SIG-M5 (cell line): ENCODE measurements at regions not wholly inside any gene's neighbourhood (a gene's known extent, or its start where the extent isn't known, plus 50 kb on each side); places are given as distances from the start of the nearest gene placed in this dataset.
"Not testable (repeated sequence)": the region's sequence is repeated elsewhere in the genome, so short reads cannot be mapped to it uniquely, and the experiment has no call there.

ENCODE experiments used
- DNase-seq: peaks from one replicate; lab custom pipeline; 2025; lab: John Stamatoyannopoulos, UW

DNA sequence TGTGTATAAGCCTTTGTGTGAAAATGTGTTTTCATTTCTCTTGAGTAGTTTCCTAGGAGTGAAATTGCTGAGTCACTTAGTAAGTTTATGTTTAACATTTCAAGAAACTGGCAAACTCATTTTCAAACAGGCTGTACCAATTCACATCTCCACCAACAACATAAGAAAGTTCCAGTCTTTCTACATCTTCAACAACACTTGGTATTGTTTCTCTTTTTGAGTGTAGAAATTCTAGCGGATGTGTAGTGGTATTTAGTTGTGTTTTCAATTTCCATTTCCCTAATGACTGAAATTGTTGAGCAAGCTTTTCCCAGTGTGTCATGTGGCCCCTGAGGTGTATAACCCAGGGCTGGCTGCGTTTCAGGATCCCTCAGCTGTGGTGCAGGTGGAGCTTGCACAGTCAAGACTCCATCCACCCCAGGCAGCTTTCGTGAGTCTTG is 258.5 kb downstream of the PDCD6IP start:
- no peak for DNase-seq

DNA sequence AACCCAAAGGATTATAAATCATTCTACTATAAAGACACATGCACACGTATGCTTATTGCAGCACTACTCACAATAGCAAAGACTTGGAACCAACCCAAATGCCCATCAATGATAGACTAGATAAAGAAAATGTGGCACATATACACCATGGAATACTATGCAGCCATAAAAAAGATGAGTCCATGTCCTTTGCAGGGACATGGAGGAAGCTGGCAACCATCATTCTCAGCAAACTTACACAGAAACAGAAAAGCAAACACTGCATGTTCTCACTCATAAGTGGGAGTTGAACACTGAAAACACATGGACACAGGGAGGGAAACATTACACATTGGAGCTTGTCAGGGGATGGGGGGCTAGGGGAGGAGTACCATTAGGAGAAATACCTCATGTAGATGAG is 262.6 kb downstream of the PDCD6IP start:
- not testable (repeated sequence) for DNase-seq

DNA sequence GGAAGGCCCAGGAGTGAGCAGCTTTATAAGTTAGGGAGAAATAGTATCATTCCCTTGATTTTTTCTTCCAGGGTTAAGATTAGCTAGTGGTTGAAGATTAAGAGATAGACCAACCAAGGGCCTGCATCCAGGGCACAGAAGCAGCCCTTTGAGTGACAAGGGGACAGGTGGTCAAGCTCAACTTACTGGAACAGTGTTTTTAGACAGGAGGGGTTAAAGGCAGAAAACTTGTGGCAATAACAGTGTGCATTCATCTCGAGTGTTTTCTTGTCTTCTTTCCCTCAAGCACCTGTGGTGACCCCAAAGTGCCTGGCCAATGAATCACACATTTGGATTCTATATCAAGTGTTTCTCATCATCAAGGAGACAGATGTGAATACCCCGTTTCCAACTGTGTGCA is 267.5 kb downstream of the PDCD6IP start:
- no peak for DNase-seq

DNA sequence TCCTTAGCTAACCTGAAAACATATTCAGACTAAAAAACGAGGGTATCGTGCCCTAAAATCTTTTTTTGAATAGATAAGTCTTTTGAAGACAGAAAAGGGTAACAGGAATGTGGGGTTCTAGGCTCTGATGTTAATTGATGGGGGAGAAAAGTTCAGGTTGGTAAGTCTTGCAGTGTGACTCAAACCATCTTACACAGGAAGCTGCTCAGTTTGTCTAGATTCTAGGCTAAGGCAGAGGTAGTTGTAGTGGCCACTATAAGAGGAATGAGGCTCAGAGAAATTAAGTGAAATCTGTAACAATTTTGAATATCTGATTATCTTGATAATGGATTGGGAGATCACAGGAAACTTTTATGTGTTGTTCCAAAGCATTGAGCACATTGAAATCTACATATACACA is 267.9 kb downstream of the PDCD6IP start:
- DNase-seq: no peak

DNA sequence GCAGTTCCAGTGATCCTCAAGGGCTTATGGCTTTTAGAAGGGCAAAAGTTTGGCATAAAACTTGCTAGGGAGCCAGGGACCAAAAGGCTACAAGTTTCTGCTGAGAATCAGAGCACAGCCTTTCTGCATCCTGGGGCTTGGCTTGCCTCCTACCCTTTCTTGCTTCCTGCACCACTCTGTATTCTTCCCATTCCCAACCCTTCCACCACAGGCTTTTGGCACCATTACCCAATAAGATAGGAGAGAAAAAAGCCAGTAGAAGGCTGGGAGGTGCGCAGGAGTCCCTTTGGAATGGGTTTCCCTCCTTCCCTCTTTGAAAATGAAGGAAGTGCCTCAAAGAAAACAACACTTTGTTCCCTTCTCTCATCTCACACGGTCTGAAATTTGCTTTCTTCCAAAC is 268.6 kb downstream of the PDCD6IP start:
- no peak for DNase-seq

DNA sequence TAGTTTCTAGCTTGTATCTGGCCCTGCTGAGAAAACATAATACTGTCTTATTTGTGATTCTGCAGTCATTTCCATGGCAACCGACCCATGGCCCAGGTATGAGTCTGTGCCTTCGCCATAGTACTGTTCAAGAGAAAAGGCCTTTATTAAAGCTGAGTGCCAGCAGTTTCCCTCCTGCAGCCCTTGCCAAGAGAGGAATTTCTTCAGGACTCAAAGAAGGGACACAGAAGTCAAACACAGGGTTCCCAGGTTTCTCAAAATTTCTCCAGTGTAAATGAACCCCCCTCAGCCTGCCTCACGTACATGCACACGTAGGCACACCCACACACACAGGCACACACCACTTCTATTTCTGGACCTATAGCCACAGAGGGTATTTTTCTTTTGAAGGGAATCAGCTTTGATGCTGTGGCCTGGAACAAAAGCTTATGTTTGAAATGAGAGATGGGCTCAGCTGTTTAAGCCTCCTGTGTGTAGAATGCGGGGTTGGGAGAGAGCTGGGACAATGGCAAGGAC is 269.2 kb downstream of the PDCD6IP start:
- no peak for DNase-seq

DNA sequence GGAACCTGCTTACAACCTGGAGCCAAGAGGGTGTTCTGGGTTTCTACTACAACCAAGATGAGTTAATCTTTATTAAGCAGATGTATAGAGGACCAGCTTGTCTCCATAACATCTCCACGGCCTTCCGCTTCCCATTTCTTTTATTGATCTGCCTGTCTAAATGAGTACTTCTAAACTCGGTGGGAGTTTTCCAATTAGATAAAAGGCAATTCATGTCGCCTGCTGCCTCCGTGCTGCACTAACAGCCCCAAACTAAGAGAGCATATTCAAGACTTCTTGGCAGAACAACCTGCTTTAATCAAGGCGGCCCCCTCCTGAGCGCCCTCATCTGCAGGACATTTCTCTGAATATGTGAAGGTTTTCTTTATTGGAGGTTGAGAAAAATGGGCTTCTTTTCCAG is 270.1 kb downstream of the PDCD6IP start:
- no peak for DNase-seq

DNA sequence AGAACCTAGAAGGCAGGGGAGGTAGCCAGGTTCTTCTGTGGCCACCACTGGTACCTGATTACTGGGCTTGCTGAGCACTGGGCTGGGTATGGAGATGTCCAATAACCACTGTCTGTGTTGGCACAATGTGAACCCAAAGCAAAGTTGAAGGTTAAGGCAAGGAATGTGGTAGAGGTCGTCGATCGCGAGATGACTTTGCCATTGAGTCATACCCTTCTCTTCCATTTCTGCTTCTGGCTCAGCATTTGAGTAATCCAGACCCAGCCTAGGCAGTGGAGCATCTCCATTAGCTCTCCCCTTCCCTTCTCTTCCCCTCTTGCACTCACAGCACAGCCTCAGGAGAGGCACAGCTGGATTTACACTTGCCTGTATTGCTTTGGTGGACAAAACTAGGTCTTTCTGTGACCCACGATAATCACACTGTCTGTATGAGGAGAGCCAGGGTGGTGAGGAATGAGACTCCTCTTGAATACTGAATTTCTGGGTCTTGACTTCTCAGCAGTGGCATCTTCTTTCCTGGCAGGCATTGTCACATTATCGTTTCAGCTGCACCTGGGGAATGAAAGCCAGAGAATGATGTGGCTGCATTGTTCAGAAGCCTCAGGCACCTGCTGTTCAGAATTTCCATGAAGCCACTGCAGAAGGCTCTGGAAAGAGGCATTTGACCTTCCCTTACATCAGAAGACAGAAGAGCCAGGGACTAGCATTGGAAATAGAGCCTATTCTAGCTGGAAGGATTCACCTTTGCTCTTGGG is 272.6 kb downstream of the PDCD6IP start:
- DNase-seq: no peak

DNA sequence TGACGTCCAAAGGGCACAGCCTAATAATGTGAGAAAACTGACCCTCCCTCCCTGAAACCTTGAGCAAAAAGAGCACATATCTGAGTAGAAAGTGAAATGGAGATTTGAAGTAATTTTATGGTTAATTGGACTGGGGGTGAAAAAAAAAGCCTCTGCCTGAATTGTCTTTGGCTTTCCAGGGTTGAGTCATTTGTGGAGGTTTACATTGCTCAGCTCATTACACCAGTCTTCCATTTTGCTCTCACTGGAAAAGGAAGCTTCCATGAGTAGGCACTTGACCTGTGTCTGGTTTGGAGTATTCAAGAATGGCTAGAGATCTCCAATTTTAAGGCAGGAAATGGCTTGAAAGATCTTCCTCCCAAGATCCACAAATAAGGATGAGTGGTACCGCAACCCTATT is 273.9 kb downstream of the PDCD6IP start:
- no peak for DNase-seq

DNA sequence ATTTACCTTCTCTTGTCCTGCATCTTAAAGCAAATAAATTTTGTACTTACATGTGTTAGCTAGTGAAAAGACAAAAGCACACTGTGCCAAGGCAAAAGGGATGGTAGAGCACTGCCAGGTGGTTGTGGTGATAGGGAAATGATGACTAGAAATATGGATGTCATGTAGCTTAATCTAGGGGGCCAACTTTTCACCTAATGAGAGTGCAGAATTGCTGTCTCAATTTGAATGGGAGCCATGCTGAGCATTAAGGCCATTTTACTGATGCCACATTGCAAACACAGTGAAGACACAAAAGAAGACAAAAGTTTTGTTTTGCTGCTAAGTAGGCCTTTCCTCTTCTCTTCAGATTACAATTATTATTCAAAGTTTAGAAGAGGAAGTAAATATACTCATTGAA is 274.7 kb downstream of the PDCD6IP start:
- DNase-seq: no peak

DNA sequence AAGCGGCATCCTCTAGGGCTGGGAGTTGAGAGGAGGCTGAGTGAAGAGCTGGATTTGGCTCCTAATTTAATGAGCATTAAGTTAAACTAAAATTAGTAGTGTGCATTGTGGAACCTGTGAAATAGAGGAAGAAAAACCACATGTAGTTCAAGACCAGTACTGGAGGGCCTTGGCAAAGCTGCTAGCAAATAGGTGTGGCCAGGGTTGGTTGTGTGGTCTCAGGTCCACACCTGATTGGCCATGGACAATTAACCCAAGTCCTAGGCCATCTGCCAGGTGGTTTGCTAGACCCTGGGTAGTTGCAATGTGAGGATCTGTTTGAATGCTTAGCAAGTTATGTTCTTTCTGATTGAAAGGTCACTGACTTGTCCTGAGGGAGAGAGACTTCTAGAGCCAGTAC is 275.5 kb downstream of the PDCD6IP start:
- no peak for DNase-seq

DNA sequence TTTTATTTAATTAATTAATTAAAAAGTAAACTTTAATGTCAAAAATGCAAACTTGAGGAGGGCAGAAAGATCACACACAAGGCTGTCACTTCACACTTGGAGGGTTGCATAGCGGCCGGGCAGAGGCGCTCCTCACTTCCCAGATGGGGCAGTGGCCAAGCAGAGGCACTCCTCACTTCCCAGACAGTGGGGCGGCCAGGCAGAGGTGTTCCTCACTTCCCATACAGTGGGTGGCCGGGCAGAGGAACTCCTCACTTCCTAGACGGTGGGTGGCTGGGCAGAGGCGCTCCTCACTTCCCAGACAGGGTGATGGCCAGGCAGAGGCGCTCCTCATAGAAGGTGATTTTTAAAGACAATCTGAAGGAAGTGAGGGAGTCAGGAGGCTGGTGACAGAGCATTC is 277.5 kb downstream of the PDCD6IP start:
- DNase-seq: no peak

DNA sequence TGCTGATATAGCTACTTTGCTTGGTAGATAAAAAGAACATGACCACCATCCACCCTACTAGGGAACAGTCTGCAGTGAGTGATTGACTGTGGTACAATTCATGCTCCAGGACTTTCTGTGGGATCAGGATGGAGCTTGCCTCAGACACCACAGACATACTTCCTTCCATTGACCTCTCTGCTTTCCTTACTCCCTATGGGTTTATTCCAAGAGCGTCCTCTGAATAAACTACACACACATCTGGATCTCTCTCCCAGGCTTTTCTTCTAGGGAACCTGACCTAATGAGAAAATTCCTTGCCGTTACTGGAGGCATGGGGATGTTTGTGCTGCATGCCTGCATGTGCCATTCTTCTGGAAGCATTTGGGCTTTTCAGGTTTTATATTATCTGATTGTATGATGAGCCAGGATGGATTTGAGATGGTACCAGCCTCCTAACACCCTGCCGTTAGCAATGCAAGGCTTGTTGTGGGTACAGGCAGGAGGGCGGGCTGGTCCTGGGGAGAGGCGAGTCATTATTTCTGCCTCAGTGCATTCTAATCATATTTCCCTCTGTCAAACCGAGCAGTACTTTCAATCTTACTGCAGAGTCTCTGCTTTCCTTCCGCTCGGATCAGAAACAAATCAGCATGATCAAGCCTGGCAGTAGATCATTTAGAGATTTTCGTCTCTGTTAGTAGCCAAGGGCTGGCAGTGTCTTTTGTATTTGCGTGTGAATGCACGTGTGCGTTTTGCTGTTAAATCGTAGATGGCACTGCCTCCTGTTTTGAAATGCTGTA is 279.2 kb downstream of the PDCD6IP start:
- DNase-seq: no peak

DNA sequence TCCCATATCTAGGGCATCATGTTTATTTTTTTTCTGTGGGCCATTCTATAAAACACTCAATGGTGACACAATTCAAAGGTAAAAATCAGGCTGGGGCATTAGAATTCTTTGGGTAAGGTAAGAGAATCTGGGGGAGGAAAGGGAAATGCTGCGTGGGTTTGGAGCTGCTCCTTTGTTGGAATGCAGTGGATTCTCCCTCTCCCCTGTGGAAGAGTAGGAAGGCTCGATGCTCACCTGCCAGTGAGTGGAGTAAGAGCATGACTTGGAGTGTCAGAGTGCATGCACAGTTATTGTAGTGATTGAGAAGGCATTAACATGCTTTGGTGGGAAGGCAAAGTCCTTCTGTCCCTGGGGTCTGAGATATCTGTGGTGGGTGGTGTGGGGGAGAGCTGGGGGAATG is 280.0 kb downstream of the PDCD6IP start:
- no peak for DNase-seq

DNA sequence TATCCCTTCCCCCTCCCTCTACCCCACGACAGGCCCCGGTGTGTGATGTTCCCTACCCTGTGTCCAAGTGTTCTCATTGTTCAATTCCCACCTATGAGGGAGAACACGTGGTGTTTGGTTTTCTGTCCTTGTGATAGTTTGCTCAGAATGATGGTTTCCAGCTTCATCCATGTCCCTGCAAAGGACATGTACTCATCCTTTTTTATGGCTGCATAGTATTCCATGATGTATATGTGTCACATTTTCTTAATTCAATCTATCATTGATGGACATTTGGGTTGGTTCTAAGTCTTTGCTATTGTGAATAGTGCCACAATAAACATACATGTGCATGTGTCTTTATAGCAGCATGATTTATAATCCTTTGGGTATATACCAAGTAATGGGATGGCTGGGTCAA is 281.4 kb downstream of the PDCD6IP start:
- DNase-seq: not testable (repeated sequence)

DNA sequence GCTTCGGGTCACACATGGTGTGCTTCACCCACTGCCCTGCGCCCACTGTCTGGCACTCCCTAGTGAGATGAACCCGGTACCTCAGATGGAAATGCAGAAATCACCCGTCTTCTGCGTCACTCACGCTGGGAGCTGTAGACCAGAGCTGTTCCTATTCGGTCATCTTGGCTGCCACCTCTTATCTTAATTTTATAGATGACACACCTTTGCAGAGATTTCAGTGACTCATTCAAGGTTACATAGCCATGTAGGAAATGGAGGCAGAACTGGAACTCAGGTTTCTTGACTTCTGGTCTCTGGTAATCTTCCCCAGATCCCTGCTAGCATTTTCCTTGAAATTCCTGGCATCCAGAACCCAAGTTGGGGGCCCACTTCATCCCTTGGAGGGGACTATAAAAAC is 291.9 kb downstream of the PDCD6IP start:
- DNase-seq: not testable (repeated sequence)

DNA sequence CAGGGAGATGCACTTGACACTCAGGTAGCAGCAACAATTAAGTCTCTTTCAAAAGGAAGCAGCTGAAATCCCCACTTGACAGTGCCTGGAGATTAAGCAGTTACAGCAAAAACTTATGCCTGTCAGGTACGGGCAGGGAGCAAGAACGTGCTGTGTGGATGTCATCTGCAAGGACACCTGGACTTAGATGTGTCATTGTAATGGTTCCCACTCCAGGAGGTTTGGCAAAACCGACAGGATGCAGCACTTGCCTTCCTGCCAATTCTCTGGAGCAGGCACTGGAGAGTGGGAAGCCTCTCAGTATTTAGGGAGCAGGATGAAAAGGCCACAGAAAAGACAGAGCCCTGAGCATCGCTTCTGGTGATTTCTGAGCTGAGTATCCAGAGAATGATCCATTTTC is 292.4 kb downstream of the PDCD6IP start:
- no peak for DNase-seq

DNA sequence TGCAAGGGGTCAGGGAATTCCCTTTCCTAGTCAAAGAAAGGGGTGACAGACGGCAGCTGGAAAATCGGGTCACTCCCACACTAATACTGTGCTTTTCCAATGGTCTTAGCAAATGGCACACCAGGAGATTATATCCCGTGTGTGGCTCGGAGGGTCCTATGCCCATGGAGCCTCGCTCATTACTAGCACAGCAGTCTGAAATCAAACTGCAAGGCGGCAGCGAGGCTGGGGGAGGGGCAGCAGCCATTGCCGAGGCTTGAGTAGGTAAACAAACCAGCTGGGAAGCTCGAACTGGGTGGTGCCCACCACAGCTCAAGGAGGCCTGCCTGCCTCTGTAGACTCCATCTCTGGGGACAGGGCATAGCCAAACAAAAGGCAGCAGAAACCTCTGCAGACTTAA is 295.9 kb downstream of the PDCD6IP start:
- not testable (repeated sequence) for DNase-seq

DNA sequence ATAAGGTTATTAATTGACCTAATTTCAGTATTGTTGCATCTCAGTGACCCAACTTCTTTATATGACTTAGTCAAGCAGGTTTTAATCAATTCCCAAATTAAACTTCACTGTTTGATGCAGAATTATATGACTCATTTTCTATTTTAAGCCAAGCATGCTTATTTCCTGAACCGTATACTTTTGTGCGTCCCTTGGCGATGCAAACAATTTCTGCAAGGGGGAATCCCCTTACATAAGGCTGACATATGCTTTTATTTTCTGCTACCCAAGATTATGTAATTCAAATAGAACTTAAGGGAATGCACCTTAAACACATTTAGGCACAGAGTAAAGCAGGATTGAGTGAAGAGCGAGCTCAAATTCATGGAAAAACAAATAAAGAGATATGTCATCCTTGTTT is 303.9 kb downstream of the PDCD6IP start:
- no peak for DNase-seq

DNA sequence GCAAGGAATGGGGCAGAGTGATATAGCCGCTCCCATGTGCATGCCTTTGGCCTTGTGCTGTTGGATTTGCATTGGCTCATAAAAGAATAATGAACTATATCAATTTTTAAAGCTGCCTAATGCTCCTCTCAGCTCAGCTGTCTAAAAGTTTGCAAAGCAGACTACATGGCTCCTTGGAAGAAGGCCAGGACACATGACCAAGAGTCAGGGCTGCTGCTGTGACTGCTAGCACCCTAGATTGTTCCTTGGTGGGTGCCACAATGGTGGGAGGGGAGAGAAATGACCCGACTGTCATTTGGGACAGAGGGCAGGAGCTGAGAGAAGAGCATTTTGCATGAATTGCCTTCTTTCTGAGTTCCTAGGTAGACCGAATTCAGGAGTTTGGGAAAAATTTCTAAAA is 307.9 kb downstream of the PDCD6IP start:
- no peak for DNase-seq

DNA sequence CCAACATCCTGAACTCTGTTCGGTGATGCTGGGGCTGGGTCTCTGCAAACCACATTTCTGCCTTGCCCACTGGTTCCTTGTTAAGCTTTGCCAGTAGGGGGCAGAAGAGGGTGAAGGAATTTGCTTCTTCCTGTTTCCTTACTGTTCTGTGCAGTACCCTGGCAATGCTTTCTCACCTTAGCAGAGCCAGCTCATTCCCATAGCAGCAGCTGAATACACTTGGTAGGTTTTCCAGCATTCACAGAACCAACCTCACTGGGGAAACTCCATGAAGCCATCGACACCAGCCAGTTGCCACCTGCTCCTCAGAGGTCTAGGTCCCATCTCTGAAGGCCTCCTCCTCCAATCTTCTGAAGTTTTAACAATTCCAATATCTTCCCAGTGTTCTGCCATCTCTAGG is 308.4 kb downstream of the PDCD6IP start:
- no peak for DNase-seq

DNA sequence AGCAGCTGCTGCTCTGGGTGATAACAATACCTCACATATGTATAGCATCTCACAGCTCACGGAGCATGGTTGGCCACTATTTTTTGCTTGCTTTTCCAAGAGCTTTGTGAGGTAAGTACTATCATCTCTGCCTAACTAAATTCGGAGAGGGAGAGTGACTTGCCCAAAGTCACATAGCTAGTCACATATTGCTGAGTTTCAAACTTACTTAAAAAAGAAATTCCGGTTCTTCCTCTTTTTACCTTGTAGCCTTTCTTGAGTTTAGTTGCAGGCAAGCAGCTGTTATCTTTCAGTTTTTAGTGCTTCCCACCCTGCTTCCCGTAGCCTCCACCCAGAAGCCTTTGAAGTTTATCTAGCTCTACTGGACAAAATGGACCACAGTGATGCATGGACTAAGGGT is 309.2 kb downstream of the PDCD6IP start:
- DNase-seq: no peak

DNA sequence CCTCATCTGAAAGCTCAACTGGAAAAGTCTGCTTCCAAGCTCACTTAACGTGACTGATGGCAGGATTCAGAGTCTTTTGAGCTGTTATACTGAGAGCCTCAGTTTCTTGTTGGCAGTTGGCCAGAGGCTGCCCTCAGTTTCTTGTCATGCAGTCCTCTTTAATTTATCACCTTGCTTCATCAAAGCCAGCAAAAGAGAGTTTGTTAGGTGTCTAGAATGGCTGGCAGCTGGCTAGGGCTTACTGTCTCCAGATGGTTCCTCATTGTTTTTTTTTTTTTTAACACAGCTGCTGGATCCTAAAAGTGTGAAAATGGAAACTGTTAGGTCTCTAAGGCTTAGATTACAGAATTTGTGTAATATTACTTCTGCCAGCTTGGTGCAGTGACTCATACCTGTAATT is 310.6 kb downstream of the PDCD6IP start:
- DNase-seq: no peak
